Loucy (cell line): ENCODE measurements at regions not wholly inside any gene's neighbourhood (a gene's known extent, or its start where the extent isn't known, plus 50 kb on each side); places are given as distances from the start of the nearest gene placed in this dataset.

Experiments used
- H2AFZ ChIP-seq: fragments of 200-600 bp; sonication (generic); 2 replicates; pipeline ENCODE4 v1.6.0; 2016; ENCODE audit warnings: antibody characterized with exemption, mild to moderate bottlenecking, low read length, moderate library complexity
- H3F3A ChIP-seq: fragments of 200-600 bp; 2 replicates; pipeline ENCODE4 v1.6.0; 2016; ENCODE audit warnings: antibody characterized with exemption, low read depth, mild to moderate bottlenecking
- H3K27me3 ChIP-seq: fragments of 200-600 bp; sonication (generic); 2 replicates; pipeline ENCODE4 v1.6.1; 2014; ENCODE audit warnings: low read length, mild to moderate bottlenecking; ENCODE audit not compliant: insufficient read depth, poor library complexity, severe bottlenecking
- H3K36me3 ChIP-seq: fragments of 200-600 bp; sonication (generic); 2 replicates; pipeline ENCODE4 v1.6.1; 2016; ENCODE audit warnings: low read length; ENCODE audit not compliant: insufficient read depth
- H3K4me1 ChIP-seq: fragments of 200-600 bp; sonication (generic); 2 replicates; pipeline ENCODE4 v1.5.1; 2014; ENCODE audit warnings: low read length, mild to moderate bottlenecking; ENCODE audit not compliant: insufficient read depth, poor library complexity, severe bottlenecking
- H3K4me2 ChIP-seq: fragments of 200-600 bp; sonication (generic); 2 replicates; pipeline ENCODE4 v1.6.0; 2014; ENCODE audit warnings: antibody characterized with exemption, low read length, low read depth, mild to moderate bottlenecking; ENCODE audit not compliant: poor library complexity, severe bottlenecking
- H3K4me3 ChIP-seq: fragments of 200-600 bp; sonication (generic); 2 replicates; pipeline ENCODE4 v1.5.1; 2014; ENCODE audit warnings: low read length, mild to moderate bottlenecking, mixed read lengths; ENCODE audit not compliant: poor library complexity, severe bottlenecking
- H3K79me2 ChIP-seq: fragments of 200-600 bp; sonication (generic); 2 replicates; pipeline ENCODE4 v1.6.1; 2014; ENCODE audit warnings: low read length; ENCODE audit not compliant: insufficient read depth
- H3K9ac ChIP-seq: fragments of 200-600 bp; sonication (generic); 2 replicates; pipeline ENCODE4 v1.6.0; 2014; ENCODE audit warnings: mild to moderate bottlenecking, low read depth, low read length, moderate library complexity; ENCODE audit not compliant: poor library complexity, severe bottlenecking
- H3K9me2 ChIP-seq: fragments of 200-600 bp; sonication (generic); replicated peaks from 2 replicates; pipeline ENCODE4 v1.6.1; 2016; ENCODE audit warnings: low read depth, low read length, mixed read lengths
- H3K9me3 ChIP-seq: fragments of 200-600 bp; sonication (generic); 2 replicates; pipeline ENCODE4 v1.6.1; 2014; ENCODE audit warnings: mild to moderate bottlenecking, antibody characterized with exemption, low read length, low read depth; ENCODE audit not compliant: insufficient read depth
- H4K20me1 ChIP-seq: fragments of 200-600 bp; sonication (generic); 2 replicates; pipeline ENCODE4 v1.6.0; 2014; ENCODE audit warnings: antibody characterized with exemption, low read length, mild to moderate bottlenecking; ENCODE audit not compliant: insufficient read depth, poor library complexity, severe bottlenecking
- CTCF ChIP-seq: fragments of 200-600 bp; sonication (generic); conservative IDR thresholded peaks from 2 replicates; pipeline ENCODE4 v1.5.1; 2014; ENCODE audit warnings: mild to moderate bottlenecking, antibody characterized with exemption, low read length
- EZH2phosphoT487 ChIP-seq: fragments of 200-600 bp; IDR thresholded peaks from 2 replicates; pipeline ENCODE4 v1.6.1; 2018; ENCODE audit warnings: antibody characterized with exemption, mild to moderate bottlenecking, moderate library complexity, borderline replicate concordance

- Histone ChIP-seq H3K36me3 (no peaks in the 10 kb centered on the region), H4K20me1 (no peaks in the 10 kb centered on the region), H3K9ac (no peak overlapping the region), H3F3A (no peaks in the 10 kb centered on the region), H3K79me2 (no peaks in the 10 kb centered on the region), H3K4me3 (no peak overlapping the region), H3K4me1 (no peaks in the 10 kb centered on the region), H2AFZ (no peak overlapping the region), H3K27me3 (no peaks in the 10 kb centered on the region), H3K9me3 (no peaks in the 10 kb centered on the region), H3K9me2 (no peaks in the 10 kb centered on the region), H3K4me2 (no peak overlapping the region)
- TF ChIP-seq EZH2phosphoT487, result no peak
- TF ChIP-seq CTCF, result no peak
Measured at GRCh38 chr16:5377280-5377898, 279.8 kb upstream of the EEF2KMT start.

- Histone ChIP-seq H3K9me2 (no peaks in the 10 kb centered on the region), H4K20me1 (no peaks in the 10 kb centered on the region), H2AFZ (no peak overlapping the region), H3K4me3 (no peak overlapping the region), H3K9ac (no peak overlapping the region), H3K27me3 (no peaks in the 10 kb centered on the region), H3K4me1 (no peaks in the 10 kb centered on the region), H3K4me2 (no peak overlapping the region), H3K9me3 (no peaks in the 10 kb centered on the region), H3K36me3 (no peaks in the 10 kb centered on the region), H3K79me2 (no peaks in the 10 kb centered on the region), H3F3A (no peaks in the 10 kb centered on the region)
- TF ChIP-seq EZH2phosphoT487 (no peak), CTCF (no peak)
Measured at GRCh38 chr16:5374184-5374583, 276.6 kb upstream of the EEF2KMT start.

- Histone ChIP-seq H3K27me3 (no peaks in the 10 kb centered on the region), H3K4me2 (no peak overlapping the region), H4K20me1 (no peaks in the 10 kb centered on the region), H3K4me3 (no peak overlapping the region), H2AFZ (no peak overlapping the region), H3K4me1 (no peaks in the 10 kb centered on the region), H3K9ac (no peak overlapping the region), H3K79me2 (no peaks in the 10 kb centered on the region), H3K36me3 (no peaks in the 10 kb centered on the region), H3F3A (no peaks in the 10 kb centered on the region), H3K9me3 (no peaks in the 10 kb centered on the region), H3K9me2 (no peaks in the 10 kb centered on the region)
- TF ChIP-seq CTCF (no peak), EZH2phosphoT487 (no peak)
Measured at GRCh38 chr16:5367951-5368350, 270.4 kb upstream of the EEF2KMT start.
